ENCODE measurements at regions not wholly inside any gene's neighbourhood (a gene's known extent, or its start where the extent isn't known, plus 50 kb on each side); places are given as distances from the start of the nearest gene placed in this dataset.

DNA sequence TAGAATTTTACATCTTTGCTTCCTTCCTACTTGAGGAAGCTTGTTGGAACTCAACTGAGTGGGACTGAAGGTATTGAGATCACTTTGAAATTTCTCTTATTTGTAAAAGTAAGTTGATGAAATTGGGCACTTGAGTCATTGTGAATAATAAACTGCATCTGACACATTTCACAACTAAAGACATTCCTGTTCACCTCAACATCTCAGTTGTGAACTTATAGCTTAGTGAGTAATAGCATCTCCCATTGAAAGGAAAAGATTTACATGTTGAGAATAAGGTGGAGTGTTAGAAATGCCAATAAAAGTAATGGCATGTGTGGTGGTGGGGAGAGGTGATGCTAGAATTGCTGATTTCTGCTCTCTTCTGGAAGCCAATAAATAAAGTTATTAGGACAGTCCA lies 145.0 kb downstream of the SLC24A2 start:
- TF ChIP-seq, protein P1, sequence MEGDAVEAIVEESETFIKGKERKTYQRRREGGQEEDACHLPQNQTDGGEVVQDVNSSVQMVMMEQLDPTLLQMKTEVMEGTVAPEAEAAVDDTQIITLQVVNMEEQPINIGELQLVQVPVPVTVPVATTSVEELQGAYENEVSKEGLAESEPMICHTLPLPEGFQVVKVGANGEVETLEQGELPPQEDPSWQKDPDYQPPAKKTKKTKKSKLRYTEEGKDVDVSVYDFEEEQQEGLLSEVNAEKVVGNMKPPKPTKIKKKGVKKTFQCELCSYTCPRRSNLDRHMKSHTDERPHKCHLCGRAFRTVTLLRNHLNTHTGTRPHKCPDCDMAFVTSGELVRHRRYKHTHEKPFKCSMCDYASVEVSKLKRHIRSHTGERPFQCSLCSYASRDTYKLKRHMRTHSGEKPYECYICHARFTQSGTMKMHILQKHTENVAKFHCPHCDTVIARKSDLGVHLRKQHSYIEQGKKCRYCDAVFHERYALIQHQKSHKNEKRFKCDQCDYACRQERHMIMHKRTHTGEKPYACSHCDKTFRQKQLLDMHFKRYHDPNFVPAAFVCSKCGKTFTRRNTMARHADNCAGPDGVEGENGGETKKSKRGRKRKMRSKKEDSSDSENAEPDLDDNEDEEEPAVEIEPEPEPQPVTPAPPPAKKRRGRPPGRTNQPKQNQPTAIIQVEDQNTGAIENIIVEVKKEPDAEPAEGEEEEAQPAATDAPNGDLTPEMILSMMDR (conservative IDR thresholded peaks at IDR 0.05): no peak
- no peak for TF ChIP-seq EZH2 (IDR thresholded peaks at IDR 0.05; ENCODE audit: low read depth)

Measured in PC-9 (cell line).